Femur (tissue), 1 donor: ENCODE measurements at regions not wholly inside any gene's neighbourhood (a gene's known extent, or its start where the extent isn't known, plus 50 kb on each side); places are given as distances from the start of the nearest gene placed in this dataset.

Experiments used
- DNase-seq: peaks from one replicate; pipeline ENCODE4 v3.0.0-alpha.2; 2017

DNA sequence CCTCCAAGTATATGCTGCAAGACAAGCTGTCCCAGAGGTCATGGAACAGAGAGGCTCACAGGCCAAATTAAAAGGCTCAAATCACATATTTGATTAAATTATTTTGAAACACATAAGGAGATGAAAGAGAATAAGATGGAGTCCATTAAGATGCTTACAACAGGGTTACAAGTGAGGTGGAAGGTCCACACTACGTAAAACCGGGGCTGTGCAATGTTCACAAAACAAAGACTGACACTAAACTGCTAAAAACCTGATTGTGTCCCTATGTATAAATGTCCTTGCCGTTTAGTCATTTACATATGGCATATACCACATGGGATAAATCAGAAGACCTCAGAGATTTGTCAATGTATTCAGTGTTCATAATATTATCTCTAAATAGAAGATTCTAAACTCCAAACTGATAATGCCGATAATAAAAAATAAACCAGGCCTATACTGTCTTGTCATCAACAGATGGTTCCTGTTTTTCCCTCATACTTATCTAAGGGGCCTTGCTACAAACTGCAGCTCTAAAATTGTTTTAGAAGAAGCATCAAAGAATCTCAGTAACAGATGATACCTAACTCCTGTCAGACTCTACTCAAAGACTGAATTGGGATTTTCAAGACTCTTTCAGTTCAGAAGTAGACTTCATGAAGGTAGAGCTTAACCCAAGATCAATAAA lies 51.8 kb upstream of the RIPOR2 start:
- no peak for DNase-seq

- no peak for DNase-seq
Observed at GRCh38 chr6:24988562-24988961, 52.8 kb upstream of the RIPOR2 start.

GRCh38 chr6:24990236-24990845 lies 54.6 kb upstream of the RIPOR2 start:
- no peak for DNase-seq

DNA sequence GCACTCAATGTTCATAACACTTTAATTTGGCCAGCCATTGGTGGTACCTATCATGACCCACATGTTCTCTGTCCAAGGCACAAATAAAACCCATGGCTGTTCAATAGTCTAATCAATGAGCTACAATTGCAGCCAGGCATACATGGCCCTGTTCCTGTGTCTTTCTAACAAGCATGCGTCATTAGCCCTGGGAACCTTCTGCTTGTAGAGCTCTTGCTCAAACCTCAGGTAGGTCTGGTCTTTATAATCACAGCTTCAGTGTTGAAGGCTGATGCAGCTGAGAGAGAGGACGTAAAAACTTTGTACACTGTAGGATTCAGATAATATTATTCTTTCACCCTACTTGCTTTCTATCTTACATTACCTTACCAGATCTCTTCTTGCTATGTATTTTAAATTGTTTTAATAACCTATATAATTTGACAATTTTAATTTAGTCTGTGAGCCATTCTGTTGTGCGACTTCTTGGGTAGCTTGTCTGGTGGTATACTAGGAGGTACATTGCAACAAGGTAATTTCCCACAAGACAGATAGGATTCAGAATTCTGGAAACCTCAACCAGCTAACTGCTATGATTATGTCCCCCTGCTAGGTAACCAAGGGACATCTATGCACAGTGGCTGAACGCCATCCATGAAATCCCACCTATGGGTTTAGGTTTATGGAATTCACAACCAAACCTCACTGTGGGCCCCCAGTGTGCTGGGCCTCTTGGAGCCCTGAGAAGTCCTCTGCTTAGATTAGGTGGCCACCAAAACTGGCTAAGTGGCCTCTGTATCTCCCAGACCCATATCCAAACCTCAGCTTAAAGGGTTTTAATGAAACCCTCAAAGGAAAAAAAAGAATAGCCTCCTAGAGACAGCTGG lies 55.4 kb upstream of the RIPOR2 start:
- DNase-seq: no peak

DNA sequence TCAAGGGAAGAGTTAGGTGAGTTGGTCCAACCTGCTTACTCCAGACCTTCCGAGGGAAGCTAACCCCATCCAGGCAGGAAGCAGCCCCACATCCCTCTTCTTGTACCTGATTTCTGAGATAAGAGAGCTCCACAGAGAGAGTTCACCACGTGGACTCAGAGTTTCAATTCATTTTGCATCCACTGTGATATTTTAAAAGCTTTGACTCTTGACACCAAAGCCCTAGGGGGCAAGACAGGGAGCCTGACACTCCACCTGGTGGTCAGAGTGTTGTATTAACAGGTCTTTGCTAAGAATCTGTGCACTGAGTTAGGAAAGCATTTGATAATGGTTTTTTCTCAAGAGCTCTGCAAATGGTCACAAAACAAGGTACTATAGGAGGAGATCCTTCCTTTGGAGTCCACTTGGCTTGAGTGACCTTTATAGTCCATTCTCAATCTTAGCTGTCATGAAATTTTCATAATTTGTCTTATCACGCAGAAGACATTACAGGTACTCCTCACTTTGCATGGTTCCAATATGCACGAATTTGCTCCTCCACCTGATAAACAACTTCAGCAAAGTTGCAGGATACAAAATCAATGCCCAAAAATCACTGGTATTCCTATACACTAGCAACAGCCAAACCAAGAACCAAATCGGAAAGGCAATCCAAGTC lies 56.2 kb upstream of the RIPOR2 start:
- peak; percentile 52 for DNase-seq

- no peak for DNase-seq
Observed at GRCh38 chr6:24994812-24995211, 59.1 kb upstream of the RIPOR2 start.

DNA sequence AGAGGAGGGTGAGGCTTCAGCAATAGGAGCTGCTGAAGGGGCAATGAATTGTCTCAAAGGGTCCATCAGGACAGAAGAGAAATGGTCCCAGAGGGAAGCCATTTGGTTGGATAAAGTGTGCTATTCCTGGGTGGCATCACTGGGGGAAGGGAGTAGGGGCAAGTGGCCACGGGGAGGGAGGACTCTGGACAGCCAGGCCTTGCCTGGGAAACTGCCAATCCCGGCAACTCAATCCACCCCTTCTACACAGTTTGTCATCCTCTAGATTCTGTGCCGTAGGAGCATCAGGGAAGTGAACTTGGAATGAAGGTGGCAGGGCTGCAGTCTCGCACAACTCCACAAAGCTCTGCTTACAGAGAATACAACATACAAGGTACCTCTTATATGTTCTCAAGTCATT lies 59.5 kb upstream of the RIPOR2 start:
- DNase-seq: no peak

DNA sequence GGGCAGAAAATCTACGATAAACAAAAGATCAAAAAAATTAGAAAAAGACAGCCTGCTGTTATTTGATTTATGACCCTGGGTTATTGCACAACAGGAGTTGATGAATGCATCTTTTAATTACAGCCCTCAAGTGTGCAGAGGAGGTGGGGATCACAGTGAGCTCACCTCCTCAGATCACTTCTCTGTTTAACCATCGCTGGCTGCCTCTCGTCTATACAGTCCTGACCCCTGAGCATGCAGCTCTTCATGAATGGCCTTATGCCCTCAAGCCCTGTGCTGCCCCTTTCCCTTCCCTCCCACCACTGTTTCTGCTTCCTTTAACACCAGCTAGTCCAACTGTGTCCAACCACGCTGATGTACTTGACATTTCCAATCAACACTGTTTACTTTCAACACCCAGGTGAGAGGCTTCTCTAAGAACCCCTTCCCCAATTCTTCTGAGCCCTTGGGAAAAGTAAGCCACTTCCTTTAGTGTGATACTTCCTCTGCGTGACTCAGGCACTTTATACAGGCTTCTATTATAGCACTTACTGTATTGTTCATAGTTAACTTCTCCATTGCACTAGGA lies 60.6 kb upstream of the RIPOR2 start:
- DNase-seq: no peak

GRCh38 chr6:24997231-24997630 lies 61.5 kb upstream of the RIPOR2 start:
- DNase-seq: no peak

- DNase-seq: no peak
Observed at GRCh38 chr6:24997905-24998304, 62.1 kb upstream of the RIPOR2 start.

- no peak for DNase-seq
Observed at GRCh38 chr6:25002326-25003091, 66.7 kb upstream of the RIPOR2 start.

- no peak for DNase-seq
Observed at GRCh38 chr6:25004357-25004756, 68.6 kb upstream of the RIPOR2 start.

- no peak for DNase-seq
Observed at GRCh38 chr6:25005010-25005409, 69.2 kb upstream of the RIPOR2 start.

GRCh38 chr6:25006075-25006474 lies 70.3 kb upstream of the RIPOR2 start:
- DNase-seq: no peak

- peak; percentile 56 for DNase-seq
Observed at GRCh38 chr6:25006565-25007001, 70.8 kb upstream of the RIPOR2 start.

- DNase-seq: no peak
Observed at GRCh38 chr6:25007269-25007699, 71.5 kb upstream of the RIPOR2 start.

DNA sequence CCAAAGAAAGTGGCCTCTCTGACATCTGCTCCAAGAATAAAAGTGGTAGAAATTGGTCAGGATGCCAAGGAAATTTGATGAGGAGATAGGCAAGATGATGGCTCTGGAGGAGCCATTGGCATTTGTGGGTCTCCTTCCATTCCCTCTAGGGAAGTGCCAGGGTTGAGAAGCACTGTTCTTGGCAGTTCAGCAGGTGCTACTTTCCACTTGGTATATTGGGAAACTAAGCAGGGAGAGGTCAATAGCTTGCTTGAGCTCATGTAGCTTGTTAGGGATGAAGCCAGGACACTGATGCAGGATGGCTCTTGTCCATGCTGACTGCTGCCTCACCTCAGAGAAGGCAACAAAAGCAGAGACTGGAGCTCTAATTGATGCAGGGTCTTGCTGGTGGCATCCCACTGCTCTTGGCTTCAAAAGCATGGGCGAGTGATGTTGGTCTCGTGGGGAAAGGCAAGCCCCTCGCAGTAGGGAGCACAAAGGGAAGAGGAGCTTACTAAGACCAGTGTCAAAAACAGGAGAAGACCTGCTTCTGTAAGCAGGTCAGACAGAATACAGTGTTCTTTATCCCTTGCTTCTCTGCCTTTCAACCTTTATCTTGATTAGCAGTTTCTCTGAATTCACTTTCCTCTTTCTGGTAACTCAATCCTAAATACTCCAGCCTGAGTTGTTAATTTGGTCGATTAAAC lies 73.1 kb upstream of the RIPOR2 start:
- DNase-seq: no peak

DNA sequence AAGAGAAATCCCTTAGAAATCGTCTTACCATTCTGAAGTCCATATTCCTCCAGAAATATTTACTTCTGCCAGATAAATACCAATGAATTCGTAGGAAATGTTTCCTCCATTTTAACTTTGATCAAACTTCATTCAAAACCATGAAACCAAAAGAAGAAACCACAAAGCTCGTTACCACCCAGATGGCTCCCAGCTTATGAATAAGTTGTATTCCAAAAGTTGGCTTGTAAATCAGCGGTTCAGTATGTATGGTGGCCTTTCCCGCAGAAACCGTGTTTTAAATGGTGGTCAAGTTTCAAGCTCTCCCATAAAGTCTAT lies 73.6 kb upstream of the RIPOR2 start:
- no peak for DNase-seq

DNA sequence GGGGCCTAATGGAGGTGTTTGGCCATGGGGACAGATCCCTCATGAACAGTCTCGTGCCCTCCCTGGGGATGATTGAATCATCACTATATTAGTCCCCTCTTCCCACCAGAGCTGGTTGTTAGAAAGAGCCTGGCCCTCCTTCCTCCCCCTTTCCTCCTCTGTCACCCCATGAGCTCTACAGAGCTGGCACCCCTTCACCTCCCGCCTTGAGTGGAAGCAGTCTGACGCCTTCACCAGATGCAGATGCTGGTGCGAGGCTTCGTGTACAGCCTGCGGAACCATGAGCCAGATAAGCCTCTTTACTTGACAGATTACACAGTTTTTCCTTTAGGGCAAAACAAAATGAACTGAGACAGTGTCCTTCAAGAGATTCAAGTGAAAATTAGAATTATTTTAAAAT lies 74.4 kb upstream of the RIPOR2 start:
- DNase-seq: no peak

DNA sequence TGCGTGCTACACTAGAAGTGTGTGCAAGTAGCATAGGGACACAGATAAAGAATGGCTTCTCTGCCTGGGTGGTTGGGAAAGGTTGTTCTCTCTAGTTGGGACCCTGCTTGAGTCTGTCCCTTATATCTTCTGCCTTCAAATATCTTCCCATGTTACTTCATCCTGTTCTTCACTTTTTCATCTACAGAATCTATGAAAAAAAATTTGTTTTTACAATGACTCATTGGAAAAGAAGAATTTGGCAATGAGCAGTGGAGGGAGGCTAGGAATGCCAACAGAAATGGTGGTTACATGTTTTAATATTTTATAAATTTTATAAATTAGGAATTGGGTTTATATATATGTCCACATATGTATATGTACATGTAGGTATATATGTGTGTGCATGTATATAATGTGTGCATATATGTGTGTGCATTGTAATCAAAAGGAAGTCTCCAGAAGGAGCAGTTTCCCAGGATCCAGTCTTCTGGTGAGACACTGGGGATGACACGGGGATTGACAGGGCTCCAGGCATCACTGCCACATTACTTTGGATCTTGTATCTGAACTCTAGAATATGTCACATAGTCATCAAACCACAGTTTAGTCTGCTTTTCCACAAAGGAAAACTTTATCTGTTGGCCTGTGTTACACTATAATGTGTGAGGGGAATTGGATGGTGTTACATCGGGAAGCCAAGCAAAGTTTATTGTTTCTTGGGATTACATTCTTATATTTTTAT lies 75.3 kb upstream of the RIPOR2 start:
- DNase-seq: no peak

DNA sequence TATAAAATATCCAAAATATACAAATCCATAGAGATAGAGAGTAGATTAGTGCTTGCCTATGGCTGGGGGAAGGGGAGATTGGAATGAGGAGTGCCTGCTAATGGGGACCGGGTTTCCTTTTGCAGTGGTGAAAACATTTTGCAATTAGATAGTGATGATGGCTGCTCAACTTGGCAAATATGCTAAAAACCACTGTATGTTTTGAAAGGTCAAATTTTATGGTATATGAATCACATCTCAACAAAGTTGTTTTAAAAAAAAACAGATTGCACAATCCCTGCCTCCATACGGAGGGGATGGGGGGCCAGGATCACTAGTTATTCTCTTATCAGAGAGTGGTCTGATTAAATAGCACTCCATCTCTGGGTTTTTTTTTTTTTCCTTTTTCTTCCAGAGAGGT lies 76.9 kb upstream of the RIPOR2 start:
- DNase-seq: no peak
